SK-N-SH treated with all-trans-retinoic acid at 6 μM for 48 hours (cell line): ENCODE measurements at regions not wholly inside any gene's neighbourhood (a gene's known extent, or its start where the extent isn't known, plus 50 kb on each side); places are given as distances from the start of the nearest gene placed in this dataset.

Experiments used
- ATAC-seq: fragments of 200-7000 bp; cut with Tn5 transposase; 3 replicates; pipeline ENCODE4 v1.9.1; 2020; ENCODE audit warnings: mild to moderate bottlenecking, moderate library complexity
- ARNTL ChIP-seq: fragments of 450-650 bp; formaldehyde crosslinking; IDR thresholded peaks from 2 replicates; pipeline ENCODE4 v1.5.0; 2020; ENCODE audit warnings: low read depth, mild to moderate bottlenecking, moderate library complexity, borderline replicate concordance
- CSDC2 ChIP-seq: fragments of 250-450 bp; sonication (Bioruptor Pico); IDR thresholded peaks from 2 replicates; pipeline ENCODE4 v1.5.0; 2020; ENCODE audit warnings: mild to moderate bottlenecking, moderate library complexity
- GLIS3 ChIP-seq: fragments of 250-450 bp; sonication (Bioruptor Pico); IDR thresholded peaks from 2 replicates; pipeline ENCODE4 v1.5.0; 2020; ENCODE audit warnings: mild to moderate bottlenecking, moderate library complexity
- ISL1 ChIP-seq: fragments of 250-450 bp; sonication (Bioruptor Pico); IDR thresholded peaks from 2 replicates; pipeline ENCODE4 v2.1.2; 2022; ENCODE audit warnings: mild to moderate bottlenecking, moderate library complexity
- RARB ChIP-seq: fragments of 250-450 bp; sonication (Bioruptor Pico); IDR thresholded peaks from 2 replicates; pipeline ENCODE4 v1.8.0; 2021; ENCODE audit warnings: mild to moderate bottlenecking, moderate library complexity
- SNAI2 ChIP-seq: fragments of 250-450 bp; sonication (Bioruptor Pico); IDR thresholded peaks from 2 replicates; pipeline ENCODE4 v1.5.0; 2020; ENCODE audit warnings: mild to moderate bottlenecking, moderate library complexity
- TOX ChIP-seq: fragments of 250-450 bp; sonication (Bioruptor Pico); IDR thresholded peaks from 2 replicates; pipeline ENCODE4 v1.8.0; 2021; ENCODE audit warnings: mild to moderate bottlenecking, moderate library complexity, borderline replicate concordance
- ZFP3 ChIP-seq: fragments of 250-450 bp; sonication (Bioruptor Pico); IDR thresholded peaks from 2 replicates; pipeline ENCODE4 v1.5.0; 2020; ENCODE audit warnings: mild to moderate bottlenecking, moderate library complexity
- ZNF565 ChIP-seq: fragments of 450-650 bp; formaldehyde crosslinking; conservative IDR thresholded peaks from 2 replicates; pipeline ENCODE4 v1.5.0; 2020; ENCODE audit warnings: low read depth, mild to moderate bottlenecking, moderate library complexity
- ZNF8 ChIP-seq: fragments of 450-650 bp; formaldehyde crosslinking; IDR thresholded peaks from 2 replicates; pipeline ENCODE4 v1.5.0; 2020; ENCODE audit warnings: mild to moderate bottlenecking, moderate library complexity
- TF ChIP-seq, protein P1 (sequence below): fragments of 250-450 bp; sonication (Bioruptor Pico); IDR thresholded peaks from 2 replicates; pipeline ENCODE4 v1.8.0; 2020; ENCODE audit warnings: mild to moderate bottlenecking, moderate library complexity, borderline replicate concordance
- TF ChIP-seq, protein P2 (sequence below): fragments of 250-450 bp; sonication (Bioruptor Pico); IDR thresholded peaks from 2 replicates; pipeline ENCODE4 v1.5.0; 2020; ENCODE audit warnings: mild to moderate bottlenecking, moderate library complexity
- TF ChIP-seq, protein P3 (sequence below): fragments of 250-450 bp; sonication (Bioruptor Pico); IDR thresholded peaks from 2 replicates; pipeline ENCODE4 v1.5.1; 2021; ENCODE audit warnings: mild to moderate bottlenecking, moderate library complexity
- TF ChIP-seq, protein P4 (sequence below): fragments of 250-450 bp; sonication (Bioruptor Pico); IDR thresholded peaks from 2 replicates; pipeline ENCODE4 v1.8.0; 2021; ENCODE audit warnings: low read depth, mild to moderate bottlenecking, moderate library complexity, borderline replicate concordance
- TF ChIP-seq, protein P5 (sequence below): fragments of 250-450 bp; sonication (Bioruptor Pico); IDR thresholded peaks from 2 replicates; pipeline ENCODE4 v1.5.1; 2020; ENCODE audit warnings: low read depth, mild to moderate bottlenecking, moderate library complexity

DNA sequence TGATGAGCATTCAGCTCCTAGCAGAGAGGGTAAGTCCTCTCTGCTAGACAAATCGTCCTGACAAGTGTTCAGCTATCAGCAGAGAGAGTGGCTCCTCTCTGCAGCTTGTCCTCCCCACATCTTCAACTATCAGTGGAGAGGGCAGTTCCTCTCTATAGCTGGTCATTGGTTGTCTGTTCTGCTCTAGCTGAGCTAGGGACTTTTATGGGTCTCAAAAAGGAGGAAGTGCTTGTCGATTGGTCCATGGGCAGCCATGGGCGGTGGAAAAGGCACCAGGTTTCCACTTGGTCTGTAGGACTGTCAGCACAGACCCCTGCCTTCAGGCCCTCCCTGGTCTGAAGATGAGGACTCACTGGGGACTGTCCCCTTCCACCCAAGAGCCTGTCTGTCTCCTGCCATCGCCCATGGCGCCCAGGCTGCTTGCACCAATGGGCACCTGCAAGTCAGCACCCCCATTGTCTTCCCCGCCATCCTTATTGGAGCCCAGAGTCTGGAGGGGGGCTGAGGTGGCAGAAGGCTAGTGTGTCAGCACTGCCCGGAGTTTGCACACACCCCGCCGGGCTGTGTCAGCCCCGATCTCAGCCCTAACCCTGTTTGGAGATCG is 264.7 kb downstream of the ZBBX start:
- TF ChIP-seq ARNTL (CRISPR knock-in tag) (no peak), CSDC2 (CRISPR knock-in tag) (no peak), ZNF565 (CRISPR knock-in tag) (no peak), ZFP3 (no peak), TOX (CRISPR knock-in tag) (no peak), ZNF8 (CRISPR knock-in tag) (no peak), ISL1 (CRISPR knock-in tag) (no peak), GLIS3 (CRISPR knock-in tag) (no peak), SNAI2 (CRISPR knock-in tag) (no peak)
- TF ChIP-seq, protein P1, sequence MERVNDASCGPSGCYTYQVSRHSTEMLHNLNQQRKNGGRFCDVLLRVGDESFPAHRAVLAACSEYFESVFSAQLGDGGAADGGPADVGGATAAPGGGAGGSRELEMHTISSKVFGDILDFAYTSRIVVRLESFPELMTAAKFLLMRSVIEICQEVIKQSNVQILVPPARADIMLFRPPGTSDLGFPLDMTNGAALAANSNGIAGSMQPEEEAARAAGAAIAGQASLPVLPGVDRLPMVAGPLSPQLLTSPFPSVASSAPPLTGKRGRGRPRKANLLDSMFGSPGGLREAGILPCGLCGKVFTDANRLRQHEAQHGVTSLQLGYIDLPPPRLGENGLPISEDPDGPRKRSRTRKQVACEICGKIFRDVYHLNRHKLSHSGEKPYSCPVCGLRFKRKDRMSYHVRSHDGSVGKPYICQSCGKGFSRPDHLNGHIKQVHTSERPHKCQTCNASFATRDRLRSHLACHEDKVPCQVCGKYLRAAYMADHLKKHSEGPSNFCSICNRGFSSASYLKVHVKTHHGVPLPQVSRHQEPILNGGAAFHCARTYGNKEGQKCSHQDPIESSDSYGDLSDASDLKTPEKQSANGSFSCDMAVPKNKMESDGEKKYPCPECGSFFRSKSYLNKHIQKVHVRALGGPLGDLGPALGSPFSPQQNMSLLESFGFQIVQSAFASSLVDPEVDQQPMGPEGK (CRISPR knock-in tag) = no peak
- TF ChIP-seq, protein P2, sequence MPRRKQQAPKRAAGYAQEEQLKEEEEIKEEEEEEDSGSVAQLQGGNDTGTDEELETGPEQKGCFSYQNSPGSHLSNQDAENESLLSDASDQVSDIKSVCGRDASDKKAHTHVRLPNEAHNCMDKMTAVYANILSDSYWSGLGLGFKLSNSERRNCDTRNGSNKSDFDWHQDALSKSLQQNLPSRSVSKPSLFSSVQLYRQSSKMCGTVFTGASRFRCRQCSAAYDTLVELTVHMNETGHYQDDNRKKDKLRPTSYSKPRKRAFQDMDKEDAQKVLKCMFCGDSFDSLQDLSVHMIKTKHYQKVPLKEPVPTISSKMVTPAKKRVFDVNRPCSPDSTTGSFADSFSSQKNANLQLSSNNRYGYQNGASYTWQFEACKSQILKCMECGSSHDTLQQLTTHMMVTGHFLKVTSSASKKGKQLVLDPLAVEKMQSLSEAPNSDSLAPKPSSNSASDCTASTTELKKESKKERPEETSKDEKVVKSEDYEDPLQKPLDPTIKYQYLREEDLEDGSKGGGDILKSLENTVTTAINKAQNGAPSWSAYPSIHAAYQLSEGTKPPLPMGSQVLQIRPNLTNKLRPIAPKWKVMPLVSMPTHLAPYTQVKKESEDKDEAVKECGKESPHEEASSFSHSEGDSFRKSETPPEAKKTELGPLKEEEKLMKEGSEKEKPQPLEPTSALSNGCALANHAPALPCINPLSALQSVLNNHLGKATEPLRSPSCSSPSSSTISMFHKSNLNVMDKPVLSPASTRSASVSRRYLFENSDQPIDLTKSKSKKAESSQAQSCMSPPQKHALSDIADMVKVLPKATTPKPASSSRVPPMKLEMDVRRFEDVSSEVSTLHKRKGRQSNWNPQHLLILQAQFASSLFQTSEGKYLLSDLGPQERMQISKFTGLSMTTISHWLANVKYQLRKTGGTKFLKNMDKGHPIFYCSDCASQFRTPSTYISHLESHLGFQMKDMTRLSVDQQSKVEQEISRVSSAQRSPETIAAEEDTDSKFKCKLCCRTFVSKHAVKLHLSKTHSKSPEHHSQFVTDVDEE = no peak
- TF ChIP-seq, protein P3, sequence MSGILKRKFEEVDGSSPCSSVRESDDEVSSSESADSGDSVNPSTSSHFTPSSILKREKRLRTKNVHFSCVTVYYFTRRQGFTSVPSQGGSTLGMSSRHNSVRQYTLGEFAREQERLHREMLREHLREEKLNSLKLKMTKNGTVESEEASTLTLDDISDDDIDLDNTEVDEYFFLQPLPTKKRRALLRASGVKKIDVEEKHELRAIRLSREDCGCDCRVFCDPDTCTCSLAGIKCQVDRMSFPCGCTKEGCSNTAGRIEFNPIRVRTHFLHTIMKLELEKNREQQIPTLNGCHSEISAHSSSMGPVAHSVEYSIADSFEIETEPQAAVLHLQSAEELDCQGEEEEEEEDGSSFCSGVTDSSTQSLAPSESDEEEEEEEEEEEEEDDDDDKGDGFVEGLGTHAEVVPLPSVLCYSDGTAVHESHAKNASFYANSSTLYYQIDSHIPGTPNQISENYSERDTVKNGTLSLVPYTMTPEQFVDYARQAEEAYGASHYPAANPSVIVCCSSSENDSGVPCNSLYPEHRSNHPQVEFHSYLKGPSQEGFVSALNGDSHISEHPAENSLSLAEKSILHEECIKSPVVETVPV (CRISPR knock-in tag) = no peak
- TF ChIP-seq, protein P4, sequence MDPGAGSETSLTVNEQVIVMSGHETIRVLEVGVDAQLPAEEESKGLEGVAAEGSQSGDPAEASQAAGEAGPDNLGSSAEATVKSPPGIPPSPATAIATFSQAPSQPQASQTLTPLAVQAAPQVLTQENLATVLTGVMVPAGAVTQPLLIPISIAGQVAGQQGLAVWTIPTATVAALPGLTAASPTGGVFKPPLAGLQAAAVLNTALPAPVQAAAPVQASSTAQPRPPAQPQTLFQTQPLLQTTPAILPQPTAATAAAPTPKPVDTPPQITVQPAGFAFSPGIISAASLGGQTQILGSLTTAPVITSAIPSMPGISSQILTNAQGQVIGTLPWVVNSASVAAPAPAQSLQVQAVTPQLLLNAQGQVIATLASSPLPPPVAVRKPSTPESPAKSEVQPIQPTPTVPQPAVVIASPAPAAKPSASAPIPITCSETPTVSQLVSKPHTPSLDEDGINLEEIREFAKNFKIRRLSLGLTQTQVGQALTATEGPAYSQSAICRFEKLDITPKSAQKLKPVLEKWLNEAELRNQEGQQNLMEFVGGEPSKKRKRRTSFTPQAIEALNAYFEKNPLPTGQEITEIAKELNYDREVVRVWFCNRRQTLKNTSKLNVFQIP = no peak
- TF ChIP-seq, protein P5, sequence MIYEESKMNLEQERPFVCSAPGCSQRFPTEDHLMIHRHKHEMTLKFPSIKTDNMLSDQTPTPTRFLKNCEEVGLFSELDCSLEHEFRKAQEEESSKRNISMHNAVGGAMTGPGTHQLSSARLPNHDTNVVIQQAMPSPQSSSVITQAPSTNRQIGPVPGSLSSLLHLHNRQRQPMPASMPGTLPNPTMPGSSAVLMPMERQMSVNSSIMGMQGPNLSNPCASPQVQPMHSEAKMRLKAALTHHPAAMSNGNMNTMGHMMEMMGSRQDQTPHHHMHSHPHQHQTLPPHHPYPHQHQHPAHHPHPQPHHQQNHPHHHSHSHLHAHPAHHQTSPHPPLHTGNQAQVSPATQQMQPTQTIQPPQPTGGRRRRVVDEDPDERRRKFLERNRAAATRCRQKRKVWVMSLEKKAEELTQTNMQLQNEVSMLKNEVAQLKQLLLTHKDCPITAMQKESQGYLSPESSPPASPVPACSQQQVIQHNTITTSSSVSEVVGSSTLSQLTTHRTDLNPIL (CRISPR knock-in tag) = no peak
- ATAC-seq = no peak

DNA sequence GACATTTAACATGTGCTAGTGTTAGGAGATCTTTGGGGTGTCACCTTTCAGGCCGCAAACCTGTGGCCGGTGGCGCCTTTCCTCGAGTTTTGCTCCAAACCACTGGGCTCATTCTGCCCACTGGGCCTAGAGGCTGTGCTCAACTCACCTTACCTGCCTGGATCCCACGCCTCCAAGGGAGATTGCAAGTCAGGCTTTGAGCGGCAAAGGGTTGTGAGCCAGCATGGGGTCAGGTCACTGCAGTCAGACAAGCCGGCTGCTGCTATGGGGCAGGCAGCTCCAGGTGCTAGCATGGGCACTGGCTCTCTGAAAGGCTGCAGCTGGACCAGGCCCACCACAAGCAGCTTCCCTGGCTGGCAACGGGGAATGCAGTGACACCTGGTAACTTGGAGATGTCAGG is 265.5 kb downstream of the ZBBX start:
- no peak for ATAC-seq
- TF ChIP-seq RARB (CRISPR knock-in tag) (no peak), TOX (CRISPR knock-in tag) (no peak), SNAI2 (CRISPR knock-in tag) (no peak)
- TF ChIP-seq, protein P1 (CRISPR knock-in tag) = no peak
- TF ChIP-seq, protein P5 (CRISPR knock-in tag) = no peak
